Hepatic stellate cell (primary cell): ENCODE measurements at regions not wholly inside any gene's neighbourhood (a gene's known extent, or its start where the extent isn't known, plus 50 kb on each side); places are given as distances from the start of the nearest gene placed in this dataset.

Experiments used
- DNase-seq: peaks from one replicate; pipeline ENCODE4 v3.0.0; 2011; ENCODE audit warnings: low spot score

GRCh38 chrX:149992918-149993317 is 54.6 kb upstream of the EOLA2 start:
- no peak for DNase-seq

- DNase-seq: no peak
Measured at GRCh38 chrX:149993989-149994388, 55.7 kb upstream of the EOLA2 start.

GRCh38 chrX:149996515-149996914 is 58.2 kb upstream of the EOLA2 start:
- no peak for DNase-seq

- DNase-seq: no peak
Measured at GRCh38 chrX:150005027-150005426, 66.7 kb upstream of the EOLA2 start.

- DNase-seq: no peak
Measured at GRCh38 chrX:150007356-150007755, 69.1 kb upstream of the EOLA2 start.

GRCh38 chrX:150012647-150013381 is 74.5 kb upstream of the EOLA2 start:
- DNase-seq: no peak

GRCh38 chrX:150014525-150014924 is 76.2 kb upstream of the EOLA2 start:
- DNase-seq: no peak

- no peak for DNase-seq
Measured at GRCh38 chrX:150017868-150018267, 79.6 kb upstream of the EOLA2 start.

- DNase-seq: no peak
Measured at GRCh38 chrX:150018931-150019361, 80.7 kb upstream of the EOLA2 start.

- DNase-seq: no peak
Measured at GRCh38 chrX:150028692-150029091, 90.4 kb upstream of the EOLA2 start.

- DNase-seq: peak; percentile 16
Measured at GRCh38 chrX:150032742-150033141, 94.5 kb upstream of the EOLA2 start.

- DNase-seq: no peak
Measured at GRCh38 chrX:150034788-150035187, 96.5 kb upstream of the EOLA2 start.

GRCh38 chrX:150035531-150035930 is 97.2 kb upstream of the EOLA2 start:
- DNase-seq: no peak

- peak; percentile 16 for DNase-seq
Measured at GRCh38 chrX:150036181-150036580, 97.9 kb upstream of the EOLA2 start.

- no peak for DNase-seq
Measured at GRCh38 chrX:150036641-150037040, 98.3 kb upstream of the EOLA2 start.

GRCh38 chrX:150037041-150037440 is 98.8 kb upstream of the EOLA2 start:
- no peak for DNase-seq

GRCh38 chrX:150038315-150038714 is 100.0 kb upstream of the EOLA2 start:
- DNase-seq: no peak

- no peak for DNase-seq
Measured at GRCh38 chrX:150038986-150039599, 100.8 kb upstream of the EOLA2 start.

GRCh38 chrX:150041208-150041607 is 102.9 kb upstream of the EOLA2 start:
- no peak for DNase-seq

GRCh38 chrX:150044556-150044955 is 106.3 kb upstream of the EOLA2 start:
- no peak for DNase-seq

GRCh38 chrX:150047818-150048217 is 109.5 kb upstream of the EOLA2 start:
- DNase-seq: no peak

GRCh38 chrX:150049647-150050046 is 111.4 kb upstream of the EOLA2 start:
- no peak for DNase-seq

- no peak for DNase-seq
Measured at GRCh38 chrX:150050387-150050786, 112.1 kb upstream of the EOLA2 start.

GRCh38 chrX:150051096-150051495 is 112.8 kb upstream of the EOLA2 start:
- no peak for DNase-seq
